HG03439 (cell line): ENCODE measurements at regions not wholly inside any gene's neighbourhood (a gene's known extent, or its start where the extent isn't known, plus 50 kb on each side); places are given as distances from the start of the nearest gene placed in this dataset.

Experiments
- ATAC-seq: cut with Tn5 transposase; IDR thresholded peaks from one replicate; pipeline ENCODE4 v1.9.1; 2021; ENCODE audit warnings: mild to moderate bottlenecking, moderate library complexity; ENCODE audit not compliant: unreplicated experiment

DNA sequence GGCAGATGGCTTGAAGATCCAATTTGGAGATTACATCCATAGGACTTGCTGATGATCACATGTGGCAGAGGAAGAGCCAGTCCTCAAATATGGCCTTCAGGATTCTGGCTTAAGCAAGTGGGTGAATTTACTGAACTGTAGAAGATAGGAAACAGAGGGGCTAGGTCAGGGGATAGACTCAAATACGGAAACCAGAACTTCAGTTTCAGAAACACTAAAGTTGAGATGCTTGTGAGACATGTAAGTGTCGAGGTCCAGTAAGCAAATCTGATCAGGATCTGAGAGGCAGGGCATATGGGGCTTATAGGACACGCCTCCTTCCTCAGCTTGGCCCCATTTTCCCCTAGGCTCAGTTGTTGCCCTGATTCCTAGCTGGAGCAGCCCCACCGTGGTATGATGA lies 107.7 kb downstream of the LBH start:
- no peak for ATAC-seq

DNA sequence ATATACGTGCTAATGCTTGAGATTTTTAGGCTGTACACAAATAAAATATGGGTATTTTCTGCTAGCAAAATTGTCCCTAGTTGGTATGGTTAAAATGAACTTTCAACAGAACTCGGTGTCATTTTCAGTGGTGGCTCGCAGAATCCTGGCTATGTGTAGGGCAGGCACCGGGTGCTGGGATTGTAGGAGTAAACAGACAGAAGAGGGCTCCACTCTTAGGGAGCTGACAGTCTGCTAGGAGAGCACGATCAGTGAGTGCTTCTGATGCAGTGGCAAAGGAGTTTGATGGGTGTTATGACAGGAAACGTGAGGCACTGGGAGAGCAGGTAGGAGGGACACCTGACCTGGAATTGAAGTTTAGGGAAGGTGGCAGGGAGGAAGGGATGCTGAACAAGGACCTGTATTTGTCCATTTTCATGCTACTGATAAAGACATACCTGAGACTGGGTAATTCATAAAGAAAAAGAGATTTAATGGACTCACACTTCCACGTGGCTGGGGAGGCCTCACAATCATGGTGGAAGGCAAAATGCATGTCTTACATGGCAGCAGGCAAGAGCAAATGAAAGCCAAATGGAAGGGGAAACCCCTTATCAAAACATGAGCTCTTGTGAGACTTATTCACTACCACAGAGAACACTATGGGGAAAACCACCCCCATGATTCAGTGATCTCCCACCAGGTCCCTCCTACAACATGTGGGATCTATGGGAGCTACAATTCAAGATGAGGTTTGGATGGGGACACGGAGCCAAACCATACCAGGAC lies 105.4 kb upstream of the LCLAT1 start:
- no peak for ATAC-seq

DNA sequence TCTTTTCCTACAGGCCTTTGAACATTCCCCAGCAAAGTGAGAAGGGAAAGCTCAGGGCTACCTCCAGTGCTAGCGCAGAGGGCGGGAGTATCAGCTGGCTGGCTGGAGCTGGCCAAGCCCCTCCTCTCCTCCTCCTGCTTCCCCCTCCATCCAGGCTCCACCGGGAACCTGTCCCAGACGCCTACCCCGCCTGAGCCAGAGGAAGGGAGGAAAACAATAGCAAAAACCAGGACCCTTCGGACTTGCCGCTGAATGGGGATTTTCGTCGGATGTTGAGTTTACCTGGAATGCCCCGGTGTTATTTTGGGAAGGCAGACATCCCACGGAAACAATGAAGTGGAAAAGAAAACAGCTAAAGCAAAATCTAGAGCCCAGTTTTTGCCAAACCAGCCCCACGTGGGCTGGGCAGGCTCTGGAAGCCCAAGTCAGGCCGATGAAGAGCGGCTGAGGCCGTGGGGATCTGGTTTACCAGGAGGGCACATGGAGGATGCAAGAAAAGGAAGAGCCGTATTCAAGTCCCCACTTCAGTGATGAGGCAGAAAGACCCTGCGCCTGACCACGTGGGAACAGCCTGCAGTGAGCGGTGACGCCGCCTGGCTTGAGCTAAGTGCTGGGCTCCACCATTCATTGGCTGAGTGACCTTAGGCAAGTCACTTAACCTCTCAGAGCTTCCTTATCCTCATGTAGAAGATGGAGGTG lies 100.4 kb upstream of the LCLAT1 start:
- ATAC-seq: no peak

DNA sequence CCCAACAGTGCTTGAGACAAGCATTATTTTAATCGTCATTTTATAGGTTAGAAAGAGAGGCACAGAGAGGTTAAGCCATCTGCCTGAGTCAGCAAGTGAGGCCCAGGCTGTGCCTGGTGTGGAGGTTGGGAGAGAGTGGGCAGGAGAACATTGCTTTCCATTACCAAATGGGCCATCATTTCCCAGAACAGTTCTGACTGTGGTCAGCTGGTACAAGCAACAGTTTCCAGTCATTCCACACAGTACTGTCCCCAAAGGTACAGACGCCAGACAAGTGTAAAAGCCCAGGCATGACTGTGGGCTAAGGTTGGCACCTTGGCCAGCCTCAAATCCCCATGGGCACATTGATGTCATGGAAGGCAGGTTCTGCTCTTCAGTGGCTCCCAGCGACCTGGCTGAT lies 98.2 kb upstream of the LCLAT1 start:
- no peak for ATAC-seq

DNA sequence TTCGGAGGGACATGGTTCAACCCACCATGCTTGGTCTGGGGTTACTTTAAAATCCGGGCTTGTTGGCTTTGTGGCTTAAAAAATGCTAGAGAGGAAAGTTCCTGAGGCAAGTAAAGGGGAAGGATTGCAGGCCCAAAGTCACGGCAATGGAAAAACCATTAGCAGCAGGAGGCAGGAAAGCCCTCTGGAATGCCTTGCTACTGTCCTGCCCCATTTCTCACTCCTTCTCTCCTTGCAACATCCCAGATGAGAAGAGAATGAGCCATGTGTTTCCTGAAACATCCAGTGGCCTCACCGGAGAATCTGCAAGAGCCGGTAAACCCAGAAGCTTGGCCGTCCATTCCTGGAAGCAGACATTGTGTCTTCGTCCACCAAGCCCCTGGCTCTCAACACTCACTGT lies 97.4 kb upstream of the LCLAT1 start:
- no peak for ATAC-seq

DNA sequence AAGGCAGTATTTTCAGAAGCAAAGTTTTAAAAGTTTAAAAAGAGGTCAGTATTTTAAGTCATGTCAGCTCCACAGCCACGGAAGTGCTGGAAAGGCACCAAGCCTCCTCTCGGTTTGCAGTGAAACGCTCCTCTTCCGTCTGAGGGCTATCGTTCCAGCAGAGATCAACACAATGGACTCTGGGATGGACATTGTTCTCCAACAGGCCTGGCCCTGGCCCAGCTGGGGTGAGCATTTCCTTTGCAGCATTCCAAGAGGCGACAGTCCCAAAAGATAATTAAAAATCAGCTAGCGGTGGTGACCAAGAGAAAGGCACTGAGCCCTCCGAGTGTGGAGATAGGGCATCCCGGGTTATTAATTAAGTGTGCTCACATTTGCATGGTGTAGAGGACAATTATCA lies 95.9 kb upstream of the LCLAT1 start:
- no peak for ATAC-seq

DNA sequence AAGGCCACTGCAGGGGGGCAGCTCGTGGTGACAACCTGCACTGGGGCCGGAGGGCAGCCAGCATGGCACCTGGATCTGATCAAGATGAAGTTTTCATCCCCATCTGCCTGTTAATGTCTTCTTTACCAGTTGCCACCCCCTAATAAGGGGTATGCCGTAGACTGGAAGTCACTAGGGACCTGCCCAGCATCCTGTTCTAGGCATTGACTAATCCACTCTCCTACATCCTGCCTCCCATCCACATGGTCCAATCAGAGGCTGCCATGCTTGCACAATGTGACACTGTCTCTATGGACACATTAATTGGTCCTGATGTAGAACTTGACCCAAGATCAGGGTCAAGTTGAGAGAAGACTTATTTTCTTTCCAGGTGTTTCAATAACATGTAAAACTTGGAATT lies 95.1 kb upstream of the LCLAT1 start:
- ATAC-seq: no peak

DNA sequence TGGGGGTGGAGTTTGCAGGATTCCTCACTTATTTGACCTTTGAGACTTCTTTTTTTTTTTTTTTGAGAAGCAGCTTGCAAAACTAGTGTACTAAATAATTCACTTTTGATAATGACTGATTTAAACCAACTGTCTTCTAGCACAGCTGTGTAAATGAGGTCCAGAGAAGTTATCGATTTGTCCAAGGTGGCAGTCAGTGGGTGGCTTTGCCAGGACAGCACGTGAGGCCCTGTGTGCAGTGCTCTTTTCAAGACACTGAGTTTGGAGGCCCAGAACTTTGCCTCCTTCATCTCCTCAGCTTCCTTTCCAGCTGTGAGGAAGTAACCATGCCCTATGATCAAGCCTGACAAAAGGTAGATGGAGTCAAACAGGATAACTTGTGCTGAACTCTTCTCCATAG lies 92.9 kb upstream of the LCLAT1 start:
- ATAC-seq: no peak

DNA sequence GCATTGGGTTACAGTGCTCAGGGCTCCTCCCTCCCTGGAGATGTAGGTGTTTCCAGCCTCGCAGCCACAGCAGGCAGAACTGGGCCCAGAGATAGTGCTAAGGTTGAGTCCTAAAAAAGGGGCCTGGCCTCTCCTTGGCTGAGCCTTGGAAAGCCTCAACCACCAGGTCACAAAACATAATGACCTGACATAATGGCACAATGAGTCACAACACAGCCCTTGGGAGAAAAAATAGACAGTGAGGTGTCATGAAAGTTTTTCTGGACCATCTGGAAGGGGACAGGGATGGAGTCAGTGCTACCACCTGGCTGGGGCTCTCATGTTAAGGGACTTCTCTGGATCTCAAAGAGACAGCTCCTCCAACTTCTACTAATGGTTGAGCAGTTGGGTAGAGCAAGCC lies 92.4 kb upstream of the LCLAT1 start:
- no peak for ATAC-seq

DNA sequence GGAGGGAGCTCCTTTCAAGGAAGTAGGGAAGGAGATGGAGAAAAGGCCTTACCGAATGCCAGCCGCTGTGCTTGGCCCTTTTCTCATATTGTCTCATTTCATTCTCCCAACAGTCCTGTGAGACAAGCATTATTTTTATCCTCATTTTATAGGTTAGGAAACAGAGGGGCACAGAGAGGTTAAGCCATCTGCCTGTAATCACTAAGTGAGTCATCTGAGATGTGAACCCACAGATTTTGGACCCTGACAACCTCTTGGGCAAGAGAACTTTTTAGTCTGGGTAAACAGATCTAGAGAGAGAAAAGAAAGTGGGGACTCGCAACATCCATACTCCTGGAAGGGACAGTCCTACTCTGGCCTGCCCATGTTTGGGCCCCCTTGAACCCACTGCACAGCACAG lies 91.7 kb upstream of the LCLAT1 start:
- ATAC-seq: no peak

DNA sequence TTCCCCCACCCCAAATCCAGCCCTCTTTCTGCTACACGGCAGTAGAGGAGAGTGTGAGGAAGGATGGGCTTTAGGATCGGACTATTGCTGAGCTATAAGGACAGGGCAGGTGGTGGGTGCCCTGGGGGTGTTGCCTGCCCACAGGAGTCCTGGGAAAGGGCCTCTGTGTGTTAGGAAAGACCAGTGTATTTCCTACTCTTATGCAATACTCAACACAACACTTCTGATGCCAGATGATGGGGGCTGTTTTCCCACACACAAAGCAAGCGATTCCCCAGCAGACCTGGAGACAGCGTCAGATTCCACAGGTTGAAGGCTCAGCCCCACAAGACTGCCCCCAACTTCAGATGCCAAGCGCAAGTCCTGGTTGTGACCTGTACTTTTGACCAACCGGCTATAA lies 91.0 kb upstream of the LCLAT1 start:
- no peak for ATAC-seq

DNA sequence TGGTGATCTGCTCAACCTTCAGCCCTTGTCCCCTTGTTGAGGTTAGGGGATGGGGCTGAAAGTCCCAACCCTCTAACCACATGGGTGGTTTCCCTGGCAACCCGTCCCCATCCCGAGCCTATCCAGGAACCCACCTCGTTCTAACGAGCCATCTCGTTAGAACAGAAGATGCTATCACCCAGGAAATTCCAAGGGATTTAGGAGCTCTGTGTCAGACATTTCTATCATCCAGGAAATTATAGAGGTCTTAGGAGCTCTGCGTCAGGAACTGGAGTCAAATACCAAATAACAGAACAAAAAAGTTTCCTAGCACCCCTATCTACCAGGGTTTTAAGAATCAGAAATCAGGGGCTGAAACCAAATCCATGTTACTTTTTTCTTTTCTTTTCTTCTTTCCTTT lies 90.3 kb upstream of the LCLAT1 start:
- no peak for ATAC-seq

DNA sequence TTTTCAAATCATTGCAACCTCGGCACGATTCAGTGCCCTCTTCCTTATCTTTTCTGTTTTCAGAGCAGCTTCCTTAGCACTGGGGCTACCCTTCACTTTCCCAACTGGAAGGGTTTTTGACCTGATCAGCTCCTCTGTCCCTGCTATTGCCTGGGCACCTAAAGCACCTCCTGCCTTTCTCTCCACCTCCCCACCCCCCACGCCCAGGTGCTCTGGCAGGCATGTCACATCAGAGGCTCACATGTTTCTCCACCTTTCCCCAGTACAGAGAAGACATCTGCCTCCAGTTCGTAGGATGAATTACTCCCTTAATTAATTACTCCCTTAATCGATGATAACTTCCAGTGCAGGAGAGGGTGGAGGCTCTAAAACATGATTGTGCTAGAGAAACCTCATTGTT lies 88.7 kb upstream of the LCLAT1 start:
- ATAC-seq: no peak

DNA sequence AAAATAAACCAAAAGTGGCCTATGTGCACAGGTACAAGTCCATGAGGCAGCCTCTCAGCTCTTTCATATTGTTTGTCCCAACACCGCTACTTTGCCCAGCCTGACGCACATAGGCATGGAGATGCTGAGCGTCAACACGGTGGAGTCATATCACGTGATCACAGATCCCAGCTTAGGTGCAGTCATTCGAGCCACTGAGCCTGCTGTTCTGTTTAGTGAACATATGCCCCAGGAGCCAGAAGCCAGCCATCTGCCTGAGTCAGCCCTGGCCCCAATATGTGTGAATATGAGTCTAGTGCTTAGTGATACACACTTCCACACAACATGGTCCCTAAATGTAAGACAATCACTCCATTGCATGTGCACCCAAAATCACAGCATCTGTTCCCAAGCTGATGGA lies 88.2 kb upstream of the LCLAT1 start:
- ATAC-seq: no peak

DNA sequence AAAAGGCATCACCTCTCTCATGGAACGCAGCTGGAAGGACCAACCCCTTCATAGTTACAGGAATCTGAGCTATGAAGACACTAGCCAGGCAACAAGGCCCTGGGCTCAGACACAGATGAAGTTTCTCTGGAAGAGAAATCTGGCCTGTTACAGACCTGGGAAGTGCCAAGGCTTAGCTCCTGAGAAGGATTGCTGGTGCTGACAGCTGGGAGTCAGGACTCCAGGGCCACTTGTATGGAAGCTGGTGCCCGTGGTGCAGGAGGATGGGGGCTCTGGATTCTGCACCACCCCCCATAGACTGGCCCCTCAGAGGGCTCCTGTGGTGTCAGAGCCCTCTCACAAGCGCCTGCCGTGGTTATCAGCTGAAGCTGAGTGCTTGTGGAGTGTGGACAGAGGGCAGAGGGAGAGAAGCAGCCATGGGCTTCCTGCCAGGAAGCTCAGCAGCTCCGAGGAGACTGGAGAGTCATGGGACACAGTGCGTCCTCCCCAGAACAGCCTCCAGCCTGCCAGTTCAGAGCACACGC lies 87.3 kb upstream of the LCLAT1 start:
- no peak for ATAC-seq

DNA sequence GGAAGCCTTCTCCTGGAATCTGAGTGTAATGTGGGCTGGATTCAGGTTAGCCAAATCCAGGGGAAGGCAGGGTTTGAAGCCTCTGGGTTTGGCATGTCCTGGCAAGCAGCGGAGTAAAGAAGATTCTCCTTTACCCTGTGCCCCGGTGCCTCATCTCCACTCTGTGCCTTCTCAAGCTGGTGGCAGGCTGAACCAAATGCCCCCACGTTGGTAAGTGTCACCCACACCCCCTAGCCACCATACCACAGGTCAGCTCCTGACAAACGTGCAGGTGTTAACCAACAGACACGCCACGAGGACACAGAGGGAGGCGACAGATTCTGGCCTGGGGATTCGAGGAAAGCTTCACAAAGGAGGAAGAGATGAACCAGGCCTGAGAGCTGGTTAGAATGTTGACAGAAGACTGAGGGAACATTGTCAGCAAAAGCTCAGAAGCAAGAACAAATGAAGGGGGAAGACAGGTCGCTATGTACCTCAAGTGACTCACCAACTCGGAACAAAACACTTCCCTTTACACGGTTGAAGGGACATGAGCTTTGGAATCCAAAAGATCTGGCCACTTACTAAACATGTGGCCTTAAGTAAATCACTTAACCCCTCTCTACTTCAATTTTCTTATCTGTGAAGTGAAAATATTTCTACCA lies 85.2 kb upstream of the LCLAT1 start:
- ATAC-seq: no peak

DNA sequence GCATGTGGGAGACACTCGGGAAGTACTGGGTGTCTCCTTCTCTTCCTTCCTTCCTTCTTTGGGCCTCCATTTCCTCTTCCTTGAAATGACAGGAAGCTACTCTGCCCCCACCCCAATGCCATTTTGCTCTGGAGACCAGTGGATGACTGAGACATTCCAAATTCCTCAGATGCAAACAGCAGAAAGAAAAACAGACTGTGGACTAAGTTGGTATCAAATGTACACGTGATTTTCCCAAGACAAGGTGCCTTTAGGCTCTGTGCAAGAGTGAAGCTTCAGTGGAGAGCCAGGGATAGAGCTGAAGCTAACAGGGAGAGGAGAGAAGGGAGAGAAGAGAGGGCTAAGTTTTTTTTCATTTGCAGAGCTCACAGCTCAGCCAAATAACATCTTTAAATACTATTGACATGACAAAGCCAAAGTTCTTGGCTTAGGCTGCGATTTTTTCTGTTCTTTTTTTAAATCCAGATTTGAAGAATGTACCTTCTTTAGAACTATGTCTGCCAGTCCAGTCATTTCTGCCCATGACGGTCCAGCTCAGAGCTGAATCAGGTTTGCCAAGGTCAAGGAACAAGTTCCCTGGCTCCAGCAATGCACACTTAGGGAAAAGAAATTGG lies 84.5 kb upstream of the LCLAT1 start:
- no peak for ATAC-seq

DNA sequence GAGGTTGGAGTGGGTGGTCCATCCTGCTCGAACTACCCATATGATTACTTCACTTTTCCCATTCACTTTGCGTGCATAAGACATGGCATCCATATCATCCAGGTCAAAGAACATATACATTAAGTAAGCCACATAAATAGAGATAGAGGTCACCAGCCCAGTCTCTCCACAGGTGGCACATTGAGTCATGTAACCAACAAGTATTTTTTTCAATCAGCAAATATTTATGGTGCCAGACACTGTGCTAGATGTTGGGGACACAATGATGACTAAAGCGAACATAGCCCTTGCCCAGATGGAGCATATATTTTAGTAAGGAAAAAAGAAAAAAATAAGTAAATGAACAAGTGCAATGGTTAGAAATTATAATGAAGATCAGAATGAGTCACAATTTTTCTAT lies 83.6 kb upstream of the LCLAT1 start:
- ATAC-seq: no peak

DNA sequence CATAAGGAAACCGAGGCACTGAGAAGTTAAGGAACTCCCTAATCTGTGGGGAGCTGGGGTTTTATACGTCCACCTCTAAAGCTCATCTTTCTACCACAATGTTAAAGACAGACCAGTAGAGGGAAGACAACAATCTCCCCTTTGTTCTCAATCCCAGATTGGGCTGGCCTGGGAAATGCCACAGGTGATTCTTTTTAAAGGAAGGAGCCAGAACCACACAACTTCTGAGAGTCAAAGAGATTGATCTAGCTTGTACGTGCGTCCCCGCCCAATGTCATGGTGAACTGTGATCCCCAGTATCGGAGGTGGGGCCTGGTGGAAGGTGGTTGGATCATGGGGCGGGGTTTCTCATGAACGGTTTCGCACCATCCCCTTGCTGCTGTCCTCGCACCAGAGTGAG lies 81.8 kb upstream of the LCLAT1 start:
- no peak for ATAC-seq

DNA sequence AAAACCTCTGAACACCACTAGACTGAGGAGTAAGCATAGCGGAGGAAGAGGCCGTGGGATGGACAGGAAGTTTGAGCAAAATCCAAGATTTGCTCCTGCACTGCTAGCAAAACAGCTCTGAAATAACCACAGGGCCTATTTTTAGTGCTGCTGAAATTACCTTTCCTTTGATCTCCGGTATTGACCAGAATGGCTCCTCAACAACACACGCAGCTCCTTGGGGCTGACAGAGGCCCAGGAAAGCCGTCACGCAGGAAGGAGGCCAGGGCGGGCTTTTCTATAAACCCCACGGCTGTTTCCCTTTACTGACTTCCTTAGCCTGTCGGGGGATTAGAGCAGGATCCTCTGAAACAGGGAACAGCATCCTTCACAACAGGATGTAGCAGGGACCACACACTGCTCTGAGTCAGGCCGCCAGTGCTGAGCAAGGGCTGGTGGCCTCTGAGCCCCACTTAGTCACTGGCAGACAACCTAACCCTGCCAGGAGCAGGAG lies 80.8 kb upstream of the LCLAT1 start:
- no peak for ATAC-seq
